ENCODE measurements at regions not wholly inside any gene's neighbourhood (a gene's known extent, or its start where the extent isn't known, plus 50 kb on each side); places are given as distances from the start of the nearest gene placed in this dataset.

DNA sequence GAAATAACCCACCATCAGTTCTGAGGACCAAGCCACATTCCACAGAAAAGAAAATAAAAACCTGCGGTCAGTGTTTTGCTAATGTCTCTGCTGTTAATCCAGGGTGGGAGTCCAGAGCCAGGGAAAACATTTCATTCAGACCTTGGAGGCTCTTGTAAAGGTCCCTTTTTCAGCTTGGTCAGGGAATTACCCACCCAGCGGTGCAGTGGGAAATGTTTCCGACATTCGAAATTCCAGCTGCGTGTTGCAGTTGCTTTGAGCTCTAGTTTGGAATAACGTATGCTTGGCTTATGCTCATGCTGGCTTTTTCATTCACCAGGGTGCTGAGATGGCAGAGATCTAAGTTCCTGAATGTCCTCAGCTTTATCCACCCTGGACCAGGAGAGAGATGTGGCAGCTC, 219.1 kb downstream of the TRIB2 start:
- BruUV-seq (replicated peaks) = no TSS peak
- dilution Hi-C loops (cut with MboI; ENCODE audit: extremely low pct_ligation_motif_present, low sequenced_read_pairs) (no loop called here), intact Hi-C loops (cut with micrococcal nuclease) (loop anchor here (5.0 kb wide), 1 partner anchor 42 kb away; no protein-coding TSS in a partner anchor)
- no peak for TF ChIP-seq POLR2A (IDR thresholded peaks at IDR 0.05; ENCODE audit: low read depth, low read length)
- TF ChIP-seq, protein P1, sequence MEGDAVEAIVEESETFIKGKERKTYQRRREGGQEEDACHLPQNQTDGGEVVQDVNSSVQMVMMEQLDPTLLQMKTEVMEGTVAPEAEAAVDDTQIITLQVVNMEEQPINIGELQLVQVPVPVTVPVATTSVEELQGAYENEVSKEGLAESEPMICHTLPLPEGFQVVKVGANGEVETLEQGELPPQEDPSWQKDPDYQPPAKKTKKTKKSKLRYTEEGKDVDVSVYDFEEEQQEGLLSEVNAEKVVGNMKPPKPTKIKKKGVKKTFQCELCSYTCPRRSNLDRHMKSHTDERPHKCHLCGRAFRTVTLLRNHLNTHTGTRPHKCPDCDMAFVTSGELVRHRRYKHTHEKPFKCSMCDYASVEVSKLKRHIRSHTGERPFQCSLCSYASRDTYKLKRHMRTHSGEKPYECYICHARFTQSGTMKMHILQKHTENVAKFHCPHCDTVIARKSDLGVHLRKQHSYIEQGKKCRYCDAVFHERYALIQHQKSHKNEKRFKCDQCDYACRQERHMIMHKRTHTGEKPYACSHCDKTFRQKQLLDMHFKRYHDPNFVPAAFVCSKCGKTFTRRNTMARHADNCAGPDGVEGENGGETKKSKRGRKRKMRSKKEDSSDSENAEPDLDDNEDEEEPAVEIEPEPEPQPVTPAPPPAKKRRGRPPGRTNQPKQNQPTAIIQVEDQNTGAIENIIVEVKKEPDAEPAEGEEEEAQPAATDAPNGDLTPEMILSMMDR (IDR thresholded peaks at IDR 0.05; ENCODE audit: extremely low read depth in 1 of 2, insufficient read depth in 1 of 2, low read depth in 1 of 2, low read length in 2 of 2) = no peak
- no peak for TF ChIP-seq GATA2 (IDR thresholded peaks at IDR 0.05; ENCODE audit: insufficient read depth, insufficient read length, low read depth, low read length)
- no peak for TF ChIP-seq MYC (IDR thresholded peaks at IDR 0.05; ENCODE audit: low read depth, low read length)
- no peak for TF ChIP-seq POLR2AphosphoS5 (IDR thresholded peaks at IDR 0.05; ENCODE audit: insufficient read depth, low read depth, low read length)
- TF ChIP-seq JUN (IDR thresholded peaks at IDR 0.05; ENCODE audit: borderline replicate concordance, insufficient read depth, insufficient read length, low read depth) = no peak
- TF ChIP-seq EZH2 (IDR thresholded peaks at IDR 0.05; ENCODE audit: borderline replicate concordance, low read depth, low read length, severe bottlenecking) = no peak
- TF ChIP-seq, protein P2, sequence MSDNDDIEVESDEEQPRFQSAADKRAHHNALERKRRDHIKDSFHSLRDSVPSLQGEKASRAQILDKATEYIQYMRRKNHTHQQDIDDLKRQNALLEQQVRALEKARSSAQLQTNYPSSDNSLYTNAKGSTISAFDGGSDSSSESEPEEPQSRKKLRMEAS (IDR thresholded peaks at IDR 0.05; ENCODE audit: insufficient read depth, insufficient read length) = no peak
- TF ChIP-seq FOS (IDR thresholded peaks at IDR 0.05; ENCODE audit: borderline replicate concordance, insufficient read depth, low read length) = no peak
- Histone ChIP-seq H3K27me3 (ENCODE audit: control insufficient read depth in 2 of 2, insufficient read depth in 2 of 2, low read length in 2 of 2) (no peaks in the 10 kb centered on the region), H3K79me2 (ENCODE audit: control insufficient read depth, insufficient read depth, low read length) (no peaks in the 10 kb centered on the region), H3K4me1 (ENCODE audit: control insufficient read depth, extremely low read depth, insufficient read depth, low read length) (no peaks in the 10 kb centered on the region), H3K4me2 (ENCODE audit: insufficient read depth, low read length) (no peak overlapping the region), H3K4me3 (replicated peaks in 1 of 3; ENCODE audit: insufficient read depth in 1 of 3, low read depth in 1 of 3, low read length in 3 of 3) (no peak overlapping the region), H3K9ac (replicated peaks; ENCODE audit: extremely low read depth, insufficient read depth, low read length) (no peak overlapping the region), H3K9me1 (replicated peaks; ENCODE audit: control insufficient read depth, extremely low read depth, insufficient read depth, low read length) (no peaks in the 10 kb centered on the region), H2AFZ (ENCODE audit: low read depth, low read length) (no peak overlapping the region), H4K20me1 (replicated peaks; ENCODE audit: control insufficient read depth, extremely low read depth, insufficient read depth, low read length) (no peaks in the 10 kb centered on the region), H3K36me3 (ENCODE audit: control insufficient read depth in 2 of 2, extremely low read depth in 1 of 2, insufficient read depth in 2 of 2, low read length in 2 of 2) (no peaks in the 10 kb centered on the region), H3K27ac (ENCODE audit: insufficient read depth, low read depth, low read length) (no peak overlapping the region), H3K9me3 (replicated peaks; ENCODE audit: control insufficient read depth, insufficient read depth, low read length) (no peaks in the 10 kb centered on the region)
- no peak for FAIRE-seq
- POLR2A ChIA-PET = no interaction called here
- CTCF ChIA-PET = interaction anchor here (1.1 kb wide), 1 partner anchor 71 kb away, joined by 3 read pairs; no protein-coding TSS in a partner anchor
- no peak for DNase-seq (ENCODE audit: low read depth, low spot score)

Data from endothelial cell of umbilical vein (primary cell).